Heart left ventricle (tissue), 16 donors: ENCODE measurements at regions not wholly inside any gene's neighbourhood (a gene's known extent, or its start where the extent isn't known, plus 50 kb on each side); places are given as distances from the start of the nearest gene placed in this dataset.

Experiments used
- ATAC-seq, 4 donors: fragments of 200-7000 bp; cut with Tn5 transposase; one replicate each; pipeline ENCODE4 v1.9.1; 2020 to 2022; ENCODE audit warnings: moderate library complexity in 4 of 4, mild to moderate bottlenecking in 3 of 4, moderate number of reproducible peaks in 1 of 4
- DNase-seq, 5 donors: peaks; one replicate each; pipeline ENCODE4 v3.0.0-alpha.2; 2020
- H3K27ac ChIP-seq, 12 donors: fragments of 200-600 bp; sonication (generic) in 4 of 12; one replicate each; pipeline versions ENCODE4 v1.5.0 to v1.8.0; 2016 to 2022; ENCODE audit warnings: mild to moderate bottlenecking in 2 of 12
- H3K27me3 ChIP-seq, 9 donors: fragments of 200-600 bp; sonication (generic) in 2 of 9; one replicate each; pipeline versions ENCODE4 v1.5.1 to v1.8.0; 2016 to 2022; ENCODE audit warnings: mild to moderate bottlenecking in 3 of 9
- H3K36me3 ChIP-seq, 9 donors: fragments of 200-600 bp; sonication (generic) in 2 of 9; one replicate each; pipeline versions ENCODE4 v1.5.0 to v1.8.0; 2018 to 2022; ENCODE audit warnings: mild to moderate bottlenecking in 2 of 9
- H3K4me1 ChIP-seq, 12 donors: fragments of 200-600 bp; sonication (generic) in 4 of 12; one replicate each; pipeline versions ENCODE4 v1.5.0 to v1.8.0; 2016 to 2022; ENCODE audit warnings: mild to moderate bottlenecking in 3 of 12
- H3K4me3 ChIP-seq, 12 donors: fragments of 200-600 bp; sonication (generic) in 4 of 12; one replicate each; pipeline versions ENCODE4 v1.5.0 to v1.8.0; 2017 to 2022; ENCODE audit warnings: mild to moderate bottlenecking in 9 of 12, moderate library complexity in 4 of 12
- H3K9me3 ChIP-seq, 12 donors: fragments of 200-600 bp; sonication (generic) in 4 of 12; one replicate each; pipeline versions ENCODE4 v1.5.0 to v1.8.0; 2016 to 2022; ENCODE audit warnings: mild to moderate bottlenecking in 1 of 12
- CTCF ChIP-seq, 12 donors: fragments of 200-600 bp; sonication (generic) in 4 of 12; IDR thresholded peaks; one replicate each; pipeline versions ENCODE4 v1.5.0 to v1.8.0; 2018 to 2022; ENCODE audit warnings: antibody characterized with exemption in 12 of 12, mild to moderate bottlenecking in 5 of 12
- POLR2A ChIP-seq, 2 donors: fragments of 450-650 bp; IDR thresholded peaks; one replicate each; pipeline ENCODE4 v1.6.1; 2017; ENCODE audit warnings: antibody characterized with exemption in 2 of 2, mild to moderate bottlenecking in 2 of 2, moderate library complexity in 2 of 2
- WGBS, 4 donors: extraction: QIAGEN DNeasy Blood & Tissue Kit in 2 of 4; methylation state at CpG; one replicate each; pipeline versions ENCODE4 v1.1.5 to v1.1.7; 2013 to 2018; 5-methylcytosine and 5-hydroxymethylcytosine counted together
- intact Hi-C, 10 donors: fragments of 100-400 bp; cut with DNase I; formaldehyde crosslinking; loops; one replicate each; pipeline versions ENCODE4 v1.11.1 to v1.14.2; 2022
- donor health status: ischemic (EF 13 %, LVEDD 7.1; RV severe dilation, severe dysfunction).
- donor health status: healthy with polysubstance abuse.
- donor health status: DM: no; HTN: yes; CAD: no.
- donor health status: DM: no; HTN: no; CAD: no.
- donor health status: ischemic (EF 25% LVEDD 6.9; RV normal size, moderate dysfunction).
- donor health status: ischemic (EF 25% LVEDD 5.7; RV mildly dilated, moderate dysfunction).
- donor health status: healthy.
- donor health status: DM: yes; HTN: yes; CAD: no.
- donor health status: ischemic (EF 35%, LVEDD 5.7; RV mildly dilated, moderate dysfunction).
- donor health status: nonischemic (EF 11% LVEDD 7.7; RV severe dilation, severe dysfunction).
- donor health status: DM: yes; HTN: yes; CAD: no.
- donor health status: PGD.
- donor health status: ischemic (EF 29% LVEDD 5.4; RV normal size, mild dysfunction).
- donor health status: nonischemic (EF 23%, LVEDD 6.1; RV moderate dilation, normal function).

GRCh38 chr5:157922026-157922425 is 63.1 kb upstream of the CLINT1 start:
- no peak for TF ChIP-seq POLR2A (IDR thresholded peaks at IDR 0.05)
- no peak for TF ChIP-seq CTCF (IDR thresholded peaks at IDR 0.05)
- 97 to 99% (median 98%) methylated on average over 4 of the region's 4 CpGs for WGBS, 4 donors
- Histone ChIP-seq H3K4me1 (peaks cover 0 to 36% (median 20%) of the 10 kb centered on the region in 12 donors), H3K27me3 (no peaks in the 10 kb centered on the region), H3K27ac (no peak overlapping the region), H3K4me3 (no peak overlapping the region), H3K36me3 (no peaks in the 10 kb centered on the region), H3K9me3 (no peaks in the 10 kb centered on the region)
- intact Hi-C loops = no loop called here
- no peak for ATAC-seq
- DNase-seq = no peak

- ATAC-seq = no peak
- no peak overlapping the region for H3K27ac ChIP-seq
Observed at GRCh38 chr5:157920828-157921170, 61.9 kb upstream of the CLINT1 start.

GRCh38 chr5:157918811-157919742 is 60.1 kb upstream of the CLINT1 start:
- DNase-seq = peak in 1 of 5 donors; percentile 31
- Histone ChIP-seq H3K9me3 (no peaks in the 10 kb centered on the region), H3K4me3 (peak overlapping the region in 1 of 12 donors; percentile 2), H3K27ac (peak overlapping the region in 1 of 12 donors; percentile 24), H3K27me3 (no peaks in the 10 kb centered on the region), H3K4me1 (peaks cover 0 to 47% (median 29%) of the 10 kb centered on the region in 12 donors), H3K36me3 (no peaks in the 10 kb centered on the region)
- 47 to 62% (median 53%) methylated on average over 19 of the region's 19 CpGs for WGBS, 4 donors
- no peak for TF ChIP-seq CTCF (IDR thresholded peaks at IDR 0.05)
- no peak for TF ChIP-seq POLR2A (IDR thresholded peaks at IDR 0.05)
- intact Hi-C loops = loop anchor here in 9 of 10 donors (5.0 to 10.0 kb wide), 6 partner anchors 62 to 102 kb away; partner anchors contain the start of gene CLINT1 (in 6 of the 9)
- ATAC-seq = no peak

More at GRCh38 chr5:157920828-157921170, 61.9 kb upstream of the CLINT1 start:
- H3K4me3 ChIP-seq = no peak overlapping the region
- TF ChIP-seq POLR2A (IDR thresholded peaks at IDR 0.05) (no peak), CTCF (IDR thresholded peaks at IDR 0.05) (no peak)
- 86 to 95% (median 92%) methylated on average over 3 of the region's 3 CpGs for WGBS, 4 donors
- H3K4me1 ChIP-seq = peaks cover 0 to 36% (median 25%) of the 10 kb centered on the region in 12 donors
- H3K27me3 ChIP-seq = no peaks in the 10 kb centered on the region
- intact Hi-C loops = no loop called here
- no peaks in the 10 kb centered on the region for H3K9me3 ChIP-seq
- no peaks in the 10 kb centered on the region for H3K36me3 ChIP-seq
- no peak for DNase-seq
